Suprapubic skin (tissue), 4 donors: ENCODE measurements at regions not wholly inside any gene's neighbourhood (a gene's known extent, or its start where the extent isn't known, plus 50 kb on each side); places are given as distances from the start of the nearest gene placed in this dataset.

Source experiments
- DNase-seq, 2 donors: peaks; one replicate each; pipeline ENCODE4 v3.0.0-alpha.2; 2019; ENCODE audit warnings: low spot score in 2 of 2
- H3K27ac ChIP-seq: fragments of 200-600 bp; sonication (generic); one replicate; pipeline ENCODE4 v1.5.1; 2019
- H3K27me3 ChIP-seq: fragments of 200-600 bp; sonication (generic); one replicate; pipeline ENCODE4 v1.5.1; 2019
- H3K36me3 ChIP-seq: fragments of 200-600 bp; sonication (generic); one replicate; pipeline ENCODE4 v1.5.1; 2019
- H3K4me1 ChIP-seq: fragments of 200-600 bp; sonication (generic); one replicate; pipeline ENCODE4 v1.5.1; 2019
- H3K4me3 ChIP-seq: fragments of 200-600 bp; sonication (generic); one replicate; pipeline ENCODE4 v1.5.1; 2019; ENCODE audit warnings: mild to moderate bottlenecking
- H3K9me3 ChIP-seq: fragments of 200-600 bp; sonication (generic); one replicate; pipeline ENCODE4 v1.5.1; 2019
- EP300 ChIP-seq: sonication (generic); formaldehyde crosslinking; IDR thresholded peaks from one replicate; pipeline ENCODE4 v1.6.1; 2017; ENCODE audit warnings: antibody characterized with exemption
- POLR2A ChIP-seq, 2 donors: fragments of 450-650 bp; IDR thresholded peaks; one replicate each; pipeline ENCODE4 v1.6.1; 2017; ENCODE audit warnings: antibody characterized with exemption in 2 of 2, mild to moderate bottlenecking in 2 of 2, moderate library complexity in 2 of 2
- POLR2AphosphoS5 ChIP-seq, 3 donors: sonication (generic); formaldehyde crosslinking; IDR thresholded peaks; one replicate each; pipeline ENCODE4 v1.6.1; 2017; ENCODE audit warnings: antibody characterized with exemption in 3 of 3
- WGBS: methylation state at CpG from one replicate; pipeline ENCODE4 v1.1.5; 2018; 5-methylcytosine and 5-hydroxymethylcytosine counted together
- TF ChIP-seq, protein P1 (sequence below), 2 donors: fragments of 200-600 bp in 1 of 2; fragments of 450-650 bp in 1 of 2; sonication (generic) in 1 of 2; IDR thresholded peaks; one replicate each; pipeline ENCODE4 v1.5.1; 2016 to 2019; ENCODE audit warnings: antibody characterized with exemption in 2 of 2, mild to moderate bottlenecking in 1 of 2, moderate library complexity in 1 of 2

DNA sequence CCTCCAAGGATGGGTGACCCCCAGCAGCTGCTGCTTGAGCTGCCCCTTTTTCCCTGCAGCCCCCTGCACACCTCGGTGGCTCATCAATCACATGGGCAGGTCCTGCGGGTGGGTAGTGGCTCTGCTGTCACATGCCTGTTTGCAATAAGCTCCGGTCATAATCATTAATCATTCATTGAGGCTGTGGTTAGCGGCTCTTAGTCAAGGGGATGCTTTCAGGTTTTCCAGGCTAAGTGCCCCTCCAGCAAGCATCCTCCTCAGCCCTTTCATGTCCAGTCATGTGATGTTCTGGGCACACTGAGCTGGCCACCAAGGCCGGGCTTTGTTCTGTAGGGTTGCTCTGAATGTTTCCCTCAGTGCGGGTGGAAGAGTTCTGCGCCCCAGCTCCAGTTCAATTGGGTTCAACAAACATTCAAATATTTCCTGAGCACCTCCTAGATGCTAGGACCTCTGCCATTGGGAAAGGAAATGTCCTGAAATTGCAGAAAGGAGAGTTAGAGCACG lies 96.4 kb upstream of the LDAH start:
- peaks cover 12% of the 10 kb centered on the region for H3K27me3 ChIP-seq
- DNase-seq: no peak
- H3K4me1 ChIP-seq: peaks cover 11% of the 10 kb centered on the region
- H3K27ac ChIP-seq: no peak overlapping the region
- H3K36me3 ChIP-seq: no peaks in the 10 kb centered on the region
- 82% methylated on average over 8 of the region's 8 CpGs for WGBS
- H3K9me3 ChIP-seq: no peaks in the 10 kb centered on the region
- TF ChIP-seq, protein P1, sequence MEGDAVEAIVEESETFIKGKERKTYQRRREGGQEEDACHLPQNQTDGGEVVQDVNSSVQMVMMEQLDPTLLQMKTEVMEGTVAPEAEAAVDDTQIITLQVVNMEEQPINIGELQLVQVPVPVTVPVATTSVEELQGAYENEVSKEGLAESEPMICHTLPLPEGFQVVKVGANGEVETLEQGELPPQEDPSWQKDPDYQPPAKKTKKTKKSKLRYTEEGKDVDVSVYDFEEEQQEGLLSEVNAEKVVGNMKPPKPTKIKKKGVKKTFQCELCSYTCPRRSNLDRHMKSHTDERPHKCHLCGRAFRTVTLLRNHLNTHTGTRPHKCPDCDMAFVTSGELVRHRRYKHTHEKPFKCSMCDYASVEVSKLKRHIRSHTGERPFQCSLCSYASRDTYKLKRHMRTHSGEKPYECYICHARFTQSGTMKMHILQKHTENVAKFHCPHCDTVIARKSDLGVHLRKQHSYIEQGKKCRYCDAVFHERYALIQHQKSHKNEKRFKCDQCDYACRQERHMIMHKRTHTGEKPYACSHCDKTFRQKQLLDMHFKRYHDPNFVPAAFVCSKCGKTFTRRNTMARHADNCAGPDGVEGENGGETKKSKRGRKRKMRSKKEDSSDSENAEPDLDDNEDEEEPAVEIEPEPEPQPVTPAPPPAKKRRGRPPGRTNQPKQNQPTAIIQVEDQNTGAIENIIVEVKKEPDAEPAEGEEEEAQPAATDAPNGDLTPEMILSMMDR (IDR thresholded peaks at IDR 0.05): no peak
- no peak for TF ChIP-seq POLR2AphosphoS5 (IDR thresholded peaks at IDR 0.05)
- no peak for TF ChIP-seq POLR2A (IDR thresholded peaks at IDR 0.05)
- TF ChIP-seq EP300: no peak
- H3K4me3 ChIP-seq: no peak overlapping the region

- no peaks in the 10 kb centered on the region for H3K36me3 ChIP-seq
- no peak overlapping the region for H3K27ac ChIP-seq
- no peaks in the 10 kb centered on the region for H3K9me3 ChIP-seq
- no peak for DNase-seq
- no peak overlapping the region for H3K4me3 ChIP-seq
- peaks cover 15% of the 10 kb centered on the region for H3K4me1 ChIP-seq
- WGBS: 35% methylated on average over 8 of the region's 11 CpGs
- H3K27me3 ChIP-seq: peaks cover 12% of the 10 kb centered on the region
- TF ChIP-seq POLR2AphosphoS5 (IDR thresholded peaks at IDR 0.05) (no peak), EP300 (no peak), POLR2A (IDR thresholded peaks at IDR 0.05) (no peak)
- TF ChIP-seq, protein P1 (IDR thresholded peaks at IDR 0.05): no peak
Observed at GRCh38 chr2:20917719-20918572, 95.0 kb upstream of the LDAH start.

DNA sequence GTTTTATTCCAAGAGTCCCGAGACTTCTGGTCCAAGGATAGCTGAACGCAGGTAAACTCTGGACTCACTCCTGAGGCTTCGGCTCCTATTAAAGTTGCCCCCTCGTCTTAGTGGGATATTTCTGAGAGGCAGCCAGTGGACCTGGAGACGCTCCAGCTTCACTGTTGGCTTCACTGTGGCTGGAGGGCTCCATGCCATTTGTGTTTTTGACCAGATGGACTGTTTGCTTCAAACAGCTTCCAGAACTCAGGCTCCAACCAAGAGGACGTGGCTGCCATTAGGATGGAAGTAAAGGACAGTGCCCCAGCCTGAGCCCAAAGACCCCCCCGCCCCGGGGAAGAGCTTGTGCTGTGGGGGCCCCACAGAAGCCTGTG lies 94.4 kb upstream of the LDAH start:
- H3K4me3 ChIP-seq: no peak overlapping the region
- H3K36me3 ChIP-seq: no peaks in the 10 kb centered on the region
- no peaks in the 10 kb centered on the region for H3K9me3 ChIP-seq
- H3K27me3 ChIP-seq: peaks cover 12% of the 10 kb centered on the region
- DNase-seq: no peak
- WGBS: 50% methylated on average over 8 of the region's 8 CpGs
- no peak overlapping the region for H3K27ac ChIP-seq
- no peak for TF ChIP-seq EP300
- no peak for TF ChIP-seq POLR2AphosphoS5 (IDR thresholded peaks at IDR 0.05)
- TF ChIP-seq, protein P1 (IDR thresholded peaks at IDR 0.05): no peak
- TF ChIP-seq POLR2A (IDR thresholded peaks at IDR 0.05): no peak
- H3K4me1 ChIP-seq: peaks cover 22% of the 10 kb centered on the region

DNA sequence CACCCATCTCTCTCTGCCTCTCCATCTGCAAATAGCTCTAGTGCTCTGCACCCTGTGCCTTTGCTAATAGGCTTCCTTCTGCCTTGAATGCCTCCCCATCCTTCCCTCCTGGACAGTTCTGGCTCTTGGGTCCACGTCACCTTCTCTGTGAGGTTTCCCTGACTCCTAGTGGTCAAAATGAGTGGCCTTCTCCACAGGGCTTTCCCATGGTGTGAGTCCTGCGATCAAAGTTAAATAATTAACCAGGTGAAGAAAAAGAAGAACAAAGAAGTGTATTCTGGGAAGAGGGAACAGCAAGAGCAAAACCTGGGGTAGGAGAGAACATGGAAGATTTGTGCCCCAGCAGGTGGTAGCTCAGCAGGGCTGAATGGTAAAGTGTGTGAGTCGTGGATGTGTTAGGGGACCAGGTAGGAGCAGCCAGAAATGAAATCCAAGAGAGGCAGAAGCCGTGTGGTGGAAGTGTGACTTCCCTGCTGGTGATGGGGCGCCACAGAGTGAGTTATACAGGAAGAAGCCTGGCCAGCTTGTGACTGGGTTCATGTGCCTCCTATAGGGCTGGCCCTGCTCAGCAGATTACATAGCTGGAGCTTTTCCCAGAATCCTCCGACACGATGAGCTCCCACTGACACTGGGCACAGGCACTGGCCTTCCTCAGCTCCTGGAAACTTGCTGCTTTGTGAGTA lies 93.8 kb upstream of the LDAH start:
- H3K27me3 ChIP-seq: peaks cover 12% of the 10 kb centered on the region
- TF ChIP-seq, protein P1 (IDR thresholded peaks at IDR 0.05): no peak
- TF ChIP-seq POLR2AphosphoS5 (IDR thresholded peaks at IDR 0.05) (no peak), EP300 (no peak)
- no peak overlapping the region for H3K4me3 ChIP-seq
- H3K27ac ChIP-seq: no peak overlapping the region
- H3K4me1 ChIP-seq: peaks cover 23% of the 10 kb centered on the region
- no peaks in the 10 kb centered on the region for H3K9me3 ChIP-seq
- no peaks in the 10 kb centered on the region for H3K36me3 ChIP-seq
- DNase-seq: no peak
- WGBS: 39% methylated on average over 7 of the region's 7 CpGs

DNA sequence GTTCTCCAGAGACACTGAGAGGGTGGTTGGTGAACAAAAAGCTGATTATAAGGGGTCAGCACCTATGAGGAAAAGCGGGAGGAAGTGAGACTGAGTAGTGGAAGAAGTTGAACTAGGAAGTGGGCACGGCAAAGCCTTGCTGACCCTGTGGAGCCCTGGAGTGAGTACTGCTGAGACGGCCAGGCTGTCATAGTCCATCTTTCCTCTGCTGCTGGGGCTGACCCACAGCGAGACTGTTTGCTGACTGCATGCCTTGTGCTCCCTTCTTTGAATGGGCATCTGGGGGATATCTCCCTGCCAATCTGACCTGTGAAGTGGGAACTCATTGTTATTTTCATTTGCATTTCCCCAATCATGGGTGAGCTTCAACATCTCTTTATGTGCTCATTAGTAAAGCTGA lies 92.4 kb upstream of the LDAH start:
- no peaks in the 10 kb centered on the region for H3K9me3 ChIP-seq
- DNase-seq: no peak
- H3K4me3 ChIP-seq: no peak overlapping the region
- no peak overlapping the region for H3K27ac ChIP-seq
- 87% methylated on average over 4 of the region's 4 CpGs for WGBS
- H3K4me1 ChIP-seq: peaks cover 23% of the 10 kb centered on the region
- no peaks in the 10 kb centered on the region for H3K36me3 ChIP-seq
- peaks cover 11% of the 10 kb centered on the region for H3K27me3 ChIP-seq
- TF ChIP-seq POLR2A (IDR thresholded peaks at IDR 0.05) (no peak), POLR2AphosphoS5 (IDR thresholded peaks at IDR 0.05) (no peak), EP300 (no peak)
- TF ChIP-seq, protein P1 (IDR thresholded peaks at IDR 0.05): no peak
